BLaER1 treated with 17β-estradiol and CSF1 and Interleukin-3, amounts not matched to agents 10 nM and 100 nM (cell line): ENCODE measurements at regions not wholly inside any gene's neighbourhood (a gene's known extent, or its start where the extent isn't known, plus 50 kb on each side); places are given as distances from the start of the nearest gene placed in this dataset.
A peak's percentile ranks its signal among the peaks of the same experiment; 100 is the strongest.
"Not testable (repeated sequence)": the region's sequence is repeated elsewhere in the genome, so short reads cannot be mapped to it uniquely, and the experiment has no call there.

Source experiments
- H3K27ac ChIP-seq, 11 experiments: shearing (Covaris generic); formaldehyde crosslinking; 2 replicates each; pipeline ENCODE4 v1.8.1; 2022
- H3K27me3 ChIP-seq, 11 experiments: shearing (Covaris generic); formaldehyde crosslinking; 2 replicates each; pipeline ENCODE4 v1.8.1; 2022
- H3K36me3 ChIP-seq, 11 experiments: shearing (Covaris generic); formaldehyde crosslinking; 2 replicates each; pipeline ENCODE4 v1.8.1; 2022
- H3K4me1 ChIP-seq, 10 experiments: shearing (Covaris generic); formaldehyde crosslinking; 2 replicates each; pipeline ENCODE4 v1.8.1; 2022
- H3K4me2 ChIP-seq, 11 experiments: shearing (Covaris generic); formaldehyde crosslinking; 2 replicates each; pipeline ENCODE4 v1.8.1; 2022
- H3K4me3 ChIP-seq, 10 experiments: shearing (Covaris generic); formaldehyde crosslinking; 2 replicates each; pipeline ENCODE4 v1.8.1; 2022
- H3K9ac ChIP-seq, 11 experiments: shearing (Covaris generic); formaldehyde crosslinking; 2 replicates each; pipeline ENCODE4 v1.8.1; 2022
- H3K9me3 ChIP-seq, 11 experiments: shearing (Covaris generic); formaldehyde crosslinking; replicated peaks in 1 of 11; 2 replicates each; pipeline ENCODE4 v1.8.1; 2022
- H4K20me1 ChIP-seq, 11 experiments: shearing (Covaris generic); formaldehyde crosslinking; 2 replicates each; pipeline ENCODE4 v1.8.1; 2022
- Cebpa-rat ChIP-seq, 11 experiments: shearing (Covaris generic); IDR thresholded peaks; 2 replicates each; pipeline ENCODE4 v1.8.1; 2022

GRCh38 chr17:21513012-21513570, 136.9 kb downstream of the KCNJ12 start:
- peaks cover 6 to 25% (median 19%) of the 10 kb centered on the region in 11 experiments; a peak in 20 of 22 replicates for H3K27me3 ChIP-seq
- no peak overlapping the region for H3K27ac ChIP-seq
- no peaks in the 10 kb centered on the region for H4K20me1 ChIP-seq
- H3K9me3 ChIP-seq: no peaks in the 10 kb centered on the region
- peaks cover 7 to 31% (median 18%) of the 10 kb centered on the region in 10 experiments; a peak in 19 of 20 replicates for H3K4me1 ChIP-seq
- peak overlapping the region; percentile 69 to 94 (median 81) for H3K4me2 ChIP-seq
- no peak for TF ChIP-seq Cebpa-rat (IDR thresholded peaks at IDR 0.05)
- no peaks in the 10 kb centered on the region for H3K36me3 ChIP-seq
- peak overlapping the region in 3 of 10 experiments; percentile 32 to 54 (median 39); a peak in 7 of 20 replicates for H3K4me3 ChIP-seq
- peak overlapping the region in 8 of 11 experiments; percentile 34 to 70 (median 55); a peak in 11 of 22 replicates for H3K9ac ChIP-seq

GRCh38 chr17:21514567-21514966, 138.4 kb downstream of the KCNJ12 start:
- H3K27ac ChIP-seq, H3K9me3 ChIP-seq: not testable (repeated sequence)
- H3K27me3 ChIP-seq: peaks cover 6 to 25% (median 19%) of the 10 kb centered on the region in 11 experiments; a peak in 20 of 22 replicates

GRCh38 chr17:21517538-21518293, 141.6 kb downstream of the KCNJ12 start:
- TF ChIP-seq Cebpa-rat (IDR thresholded peaks at IDR 0.05): no peak
- no peak overlapping the region for H3K4me3 ChIP-seq
- peaks cover 0 to 2% (median 0%) of the 10 kb centered on the region in 10 experiments; a peak in 2 of 20 replicates for H3K4me1 ChIP-seq
- H3K27me3 ChIP-seq: no peaks in the 10 kb centered on the region
- H3K36me3 ChIP-seq: no peaks in the 10 kb centered on the region
- H3K9ac ChIP-seq: no peak overlapping the region
- H3K27ac ChIP-seq: no peak overlapping the region
- H3K4me2 ChIP-seq: no peak overlapping the region
- no peaks in the 10 kb centered on the region for H3K9me3 ChIP-seq
- H4K20me1 ChIP-seq: no peaks in the 10 kb centered on the region

More at GRCh38 chr17:21514567-21514966, 138.4 kb downstream of the KCNJ12 start:
- H3K4me3 ChIP-seq, H3K9ac ChIP-seq, H3K36me3 ChIP-seq, H4K20me1 ChIP-seq, H3K4me2 ChIP-seq: not testable (repeated sequence)
- H3K4me1 ChIP-seq: peaks cover 0 to 19% (median 11%) of the 10 kb centered on the region in 10 experiments; a peak in 14 of 20 replicates

- no peak for TF ChIP-seq Cebpa-rat (IDR thresholded peaks at IDR 0.05)
Measured at GRCh38 chr17:21522755-21523336, 146.7 kb downstream of the KCNJ12 start.

GRCh38 chr17:21523497-21524210, 147.5 kb downstream of the KCNJ12 start:
- H3K27ac ChIP-seq: no peak overlapping the region
- peak overlapping the region in 1 of 11 experiments; percentile 21; a peak in 1 of 22 replicates for H3K4me2 ChIP-seq
- no peaks in the 10 kb centered on the region for H3K27me3 ChIP-seq
- no peak overlapping the region for H3K4me3 ChIP-seq
- H3K36me3 ChIP-seq: 0 out of 22 replicates have a peak, but pooled peaks cover 0 to 3% (median 0%) of the 10 kb centered on the region in 11 experiments
- no peak overlapping the region for H3K9ac ChIP-seq
- no peaks in the 10 kb centered on the region for H3K9me3 ChIP-seq
- H3K4me1 ChIP-seq: peaks cover 0 to 6% (median 0%) of the 10 kb centered on the region in 10 experiments; a peak in 1 of 20 replicates
- no peak for TF ChIP-seq Cebpa-rat (IDR thresholded peaks at IDR 0.05)
- no peaks in the 10 kb centered on the region for H4K20me1 ChIP-seq

More at GRCh38 chr17:21522755-21523336, 146.7 kb downstream of the KCNJ12 start:
- Histone ChIP-seq H3K27me3 (no peaks in the 10 kb centered on the region), H3K36me3 (0 out of 22 replicates have a peak, but pooled peaks cover 0 to 1% (median 0%) of the 10 kb centered on the region in 11 experiments), H3K4me2 (peak overlapping the region in 1 of 11 experiments; percentile 21; a peak in 1 of 22 replicates), H3K27ac (no peak overlapping the region), H3K4me3 (no peak overlapping the region), H3K9me3 (no peaks in the 10 kb centered on the region), H4K20me1 (no peaks in the 10 kb centered on the region), H3K4me1 (peaks cover 0 to 6% (median 0%) of the 10 kb centered on the region in 10 experiments; a peak in 1 of 20 replicates), H3K9ac (no peak overlapping the region)

- no peak overlapping the region for H3K4me2 ChIP-seq
- peaks cover 0 to 3% (median 0%) of the 10 kb centered on the region in 11 experiments; a peak in 1 of 22 replicates for H3K36me3 ChIP-seq
- no peaks in the 10 kb centered on the region for H3K27me3 ChIP-seq
- TF ChIP-seq Cebpa-rat (IDR thresholded peaks at IDR 0.05): no peak
- H3K9ac ChIP-seq: no peak overlapping the region
- no peaks in the 10 kb centered on the region for H3K9me3 ChIP-seq
- no peaks in the 10 kb centered on the region for H4K20me1 ChIP-seq
- peaks cover 0 to 6% (median 0%) of the 10 kb centered on the region in 10 experiments; a peak in 1 of 20 replicates for H3K4me1 ChIP-seq
- no peak overlapping the region for H3K4me3 ChIP-seq
- H3K27ac ChIP-seq: no peak overlapping the region
Measured at GRCh38 chr17:21524211-21524591, 148.0 kb downstream of the KCNJ12 start.

GRCh38 chr17:21525464-21526130, 149.4 kb downstream of the KCNJ12 start:
- peaks cover 0 to 10% (median 0%) of the 10 kb centered on the region in 11 experiments; a peak in 3 of 22 replicates for H4K20me1 ChIP-seq
- peaks cover 0 to 6% (median 0%) of the 10 kb centered on the region in 10 experiments; a peak in 1 of 20 replicates for H3K4me1 ChIP-seq
- H3K9me3 ChIP-seq: no peaks in the 10 kb centered on the region
- H3K4me2 ChIP-seq: no peak overlapping the region
- peaks cover 0 to 9% (median 0%) of the 10 kb centered on the region in 11 experiments; a peak in 3 of 22 replicates for H3K36me3 ChIP-seq
- no peak overlapping the region for H3K9ac ChIP-seq
- no peak overlapping the region for H3K27ac ChIP-seq
- H3K27me3 ChIP-seq: no peaks in the 10 kb centered on the region
- H3K4me3 ChIP-seq: no peak overlapping the region
- no peak for TF ChIP-seq Cebpa-rat (IDR thresholded peaks at IDR 0.05)

- Histone ChIP-seq H3K4me3 (no peak overlapping the region), H4K20me1 (peaks cover 0 to 36% (median 5%) of the 10 kb centered on the region in 11 experiments; a peak in 8 of 22 replicates), H3K4me2 (no peak overlapping the region), H3K9ac (no peak overlapping the region), H3K36me3 (peaks cover 0 to 26% (median 12%) of the 10 kb centered on the region in 11 experiments; a peak in 10 of 22 replicates), H3K27ac (no peak overlapping the region), H3K27me3 (no peaks in the 10 kb centered on the region), H3K4me1 (peaks cover 7 to 20% (median 16%) of the 10 kb centered on the region in 10 experiments; a peak in 19 of 20 replicates), H3K9me3 (no peaks in the 10 kb centered on the region)
- no peak for TF ChIP-seq Cebpa-rat (IDR thresholded peaks at IDR 0.05)
Measured at GRCh38 chr17:21528031-21528695, 152.0 kb downstream of the KCNJ12 start.
